ENCODE measurements at regions not wholly inside any gene's neighbourhood (a gene's known extent, or its start where the extent isn't known, plus 50 kb on each side); places are given as distances from the start of the nearest gene placed in this dataset.

DNA sequence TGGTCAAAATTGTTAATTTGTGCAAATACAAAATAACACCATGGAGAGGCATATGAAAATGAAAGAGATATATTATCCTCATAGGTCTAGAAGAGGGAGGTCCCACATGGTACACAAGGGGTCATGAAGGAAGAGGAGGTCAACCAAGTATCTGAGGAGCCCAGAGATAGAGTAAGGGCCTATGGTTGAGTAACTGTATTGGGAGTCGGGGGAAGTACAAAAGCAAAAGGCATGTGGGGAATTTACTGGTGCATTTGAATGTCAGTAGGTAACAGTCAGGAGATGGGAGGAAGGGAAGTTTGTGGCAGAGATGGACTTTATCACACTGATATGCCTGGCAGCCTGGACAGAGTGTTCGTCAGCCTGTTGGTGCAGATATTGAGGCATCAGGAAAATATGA, 1113.7 kb downstream of the OTOL1 start:
- ChIA-PET CTCF (no interaction called here), POLR2A (no interaction called here)
- ATAC-seq (no peak), DNase-seq (ENCODE audit: low read depth in 1 of 2, low spot score in 1 of 2) (no peak), FAIRE-seq (no peak)
- H3K4me2 ChIP-seq, result no peak overlapping the region
- no peaks in the 10 kb centered on the region for H3K4me1 ChIP-seq
- 79% methylated on average over 2 of the region's 2 CpGs for WGBS (ENCODE audit: missing lambda C conversion rate)
- H3K27ac ChIP-seq, result no peak overlapping the region
- TF ChIP-seq, protein P1, sequence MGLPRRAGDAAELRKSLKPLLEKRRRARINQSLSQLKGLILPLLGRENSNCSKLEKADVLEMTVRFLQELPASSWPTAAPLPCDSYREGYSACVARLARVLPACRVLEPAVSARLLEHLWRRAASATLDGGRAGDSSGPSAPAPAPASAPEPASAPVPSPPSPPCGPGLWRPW (IDR thresholded peaks at IDR 0.05), result no peak
- no peak for TF ChIP-seq POLR2A (IDR thresholded peaks at IDR 0.05; ENCODE audit: low read length)
- TF ChIP-seq, protein P2, sequence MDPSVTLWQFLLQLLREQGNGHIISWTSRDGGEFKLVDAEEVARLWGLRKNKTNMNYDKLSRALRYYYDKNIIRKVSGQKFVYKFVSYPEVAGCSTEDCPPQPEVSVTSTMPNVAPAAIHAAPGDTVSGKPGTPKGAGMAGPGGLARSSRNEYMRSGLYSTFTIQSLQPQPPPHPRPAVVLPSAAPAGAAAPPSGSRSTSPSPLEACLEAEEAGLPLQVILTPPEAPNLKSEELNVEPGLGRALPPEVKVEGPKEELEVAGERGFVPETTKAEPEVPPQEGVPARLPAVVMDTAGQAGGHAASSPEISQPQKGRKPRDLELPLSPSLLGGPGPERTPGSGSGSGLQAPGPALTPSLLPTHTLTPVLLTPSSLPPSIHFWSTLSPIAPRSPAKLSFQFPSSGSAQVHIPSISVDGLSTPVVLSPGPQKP (IDR thresholded peaks at IDR 0.05; ENCODE audit: low read depth, low read length), result no peak
- no peak for TF ChIP-seq PBX3 (IDR thresholded peaks at IDR 0.05)
- no peak for TF ChIP-seq EHF (CRISPR knock-in tag; IDR thresholded peaks at IDR 0.05)
- TF ChIP-seq RARB (CRISPR knock-in tag; IDR thresholded peaks at IDR 0.05), result no peak
- TF ChIP-seq ZNF302 (CRISPR knock-in tag; IDR thresholded peaks at IDR 0.05), result no peak
- TF ChIP-seq CHD2 (IDR thresholded peaks at IDR 0.05; ENCODE audit: low read length, partially characterized antibody), result no peak
- no peak for TF ChIP-seq KDM1A (IDR thresholded peaks at IDR 0.05; ENCODE audit: low read depth)
- no peak for TF ChIP-seq PHF8 (IDR thresholded peaks at IDR 0.05; ENCODE audit: borderline replicate concordance, low read depth)
- TF ChIP-seq BHLHE40 (IDR thresholded peaks at IDR 0.05; ENCODE audit: low read depth, low read length), result no peak
- TF ChIP-seq USF2 (IDR thresholded peaks at IDR 0.05), result no peak
- no peak for TF ChIP-seq KDM5A (IDR thresholded peaks at IDR 0.05)
- TF ChIP-seq, protein P3, sequence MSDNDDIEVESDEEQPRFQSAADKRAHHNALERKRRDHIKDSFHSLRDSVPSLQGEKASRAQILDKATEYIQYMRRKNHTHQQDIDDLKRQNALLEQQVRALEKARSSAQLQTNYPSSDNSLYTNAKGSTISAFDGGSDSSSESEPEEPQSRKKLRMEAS (IDR thresholded peaks at IDR 0.05), result no peak
- TF ChIP-seq NR3C1 (IDR thresholded peaks at IDR 0.05), result no peak
- no peak for TF ChIP-seq JUN (IDR thresholded peaks at IDR 0.05)
- no peaks in the 10 kb centered on the region for H3K9me3 ChIP-seq
- no peak overlapping the region for H3K4me3 ChIP-seq

GRCh38 chr3:162612991-162613390, 1116.4 kb downstream of the OTOL1 start:
- POLR2A ChIA-PET, result no interaction called here
- H3K4me1 ChIP-seq, result no peaks in the 10 kb centered on the region
- FAIRE-seq (no peak), DNase-seq (ENCODE audit: low read depth in 1 of 2, low spot score in 1 of 2) (no peak), ATAC-seq (no peak)
- no peak for TF ChIP-seq ZFP36 (IDR thresholded peaks at IDR 0.05; ENCODE audit: borderline replicate concordance, partially characterized antibody)
- TF ChIP-seq HEYL (CRISPR knock-in tag; IDR thresholded peaks at IDR 0.05), result no peak
- TF ChIP-seq RCOR1 (IDR thresholded peaks at IDR 0.05; ENCODE audit: low read depth, low read length), result no peak
- TF ChIP-seq HOXB13 (CRISPR knock-in tag; IDR thresholded peaks at IDR 0.05; ENCODE audit: low read depth), result no peak
- TF ChIP-seq RFX5 (IDR thresholded peaks at IDR 0.05), result no peak
- no peak for TF ChIP-seq EP300 (IDR thresholded peaks at IDR 0.05)
- TF ChIP-seq, protein P4, sequence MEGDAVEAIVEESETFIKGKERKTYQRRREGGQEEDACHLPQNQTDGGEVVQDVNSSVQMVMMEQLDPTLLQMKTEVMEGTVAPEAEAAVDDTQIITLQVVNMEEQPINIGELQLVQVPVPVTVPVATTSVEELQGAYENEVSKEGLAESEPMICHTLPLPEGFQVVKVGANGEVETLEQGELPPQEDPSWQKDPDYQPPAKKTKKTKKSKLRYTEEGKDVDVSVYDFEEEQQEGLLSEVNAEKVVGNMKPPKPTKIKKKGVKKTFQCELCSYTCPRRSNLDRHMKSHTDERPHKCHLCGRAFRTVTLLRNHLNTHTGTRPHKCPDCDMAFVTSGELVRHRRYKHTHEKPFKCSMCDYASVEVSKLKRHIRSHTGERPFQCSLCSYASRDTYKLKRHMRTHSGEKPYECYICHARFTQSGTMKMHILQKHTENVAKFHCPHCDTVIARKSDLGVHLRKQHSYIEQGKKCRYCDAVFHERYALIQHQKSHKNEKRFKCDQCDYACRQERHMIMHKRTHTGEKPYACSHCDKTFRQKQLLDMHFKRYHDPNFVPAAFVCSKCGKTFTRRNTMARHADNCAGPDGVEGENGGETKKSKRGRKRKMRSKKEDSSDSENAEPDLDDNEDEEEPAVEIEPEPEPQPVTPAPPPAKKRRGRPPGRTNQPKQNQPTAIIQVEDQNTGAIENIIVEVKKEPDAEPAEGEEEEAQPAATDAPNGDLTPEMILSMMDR (IDR thresholded peaks at IDR 0.05), result no peak
- no peak for TF ChIP-seq BHLHE40 (IDR thresholded peaks at IDR 0.05; ENCODE audit: low read depth, low read length)
- TF ChIP-seq E2F6 (IDR thresholded peaks at IDR 0.05; ENCODE audit: borderline replicate concordance, low read depth), result no peak
- TF ChIP-seq SREBF2 (IDR thresholded peaks at IDR 0.05), result no peak
- TF ChIP-seq CBX8 (IDR thresholded peaks at IDR 0.05), result no peak
- TF ChIP-seq MYC (IDR thresholded peaks at IDR 0.05; ENCODE audit: borderline replicate concordance, low read length), result no peak
- no peak for TF ChIP-seq CHD4 (IDR thresholded peaks at IDR 0.05; ENCODE audit: borderline replicate concordance)
- no peaks in the 10 kb centered on the region for H3K9me3 ChIP-seq
- CTCF ChIA-PET, result no interaction called here
- no peak overlapping the region for H3K4me2 ChIP-seq
- no peak overlapping the region for H3K27ac ChIP-seq
- no peak overlapping the region for H3K4me3 ChIP-seq
- WGBS (ENCODE audit: missing lambda C conversion rate), result 59% methylated on average over 2 of the region's 2 CpGs

Measured in A549 (cell line).